OCI-LY3 (cell line): ENCODE measurements at regions not wholly inside any gene's neighbourhood (a gene's known extent, or its start where the extent isn't known, plus 50 kb on each side); places are given as distances from the start of the nearest gene placed in this dataset.

ENCODE experiments used
- H2AFZ ChIP-seq: fragments of 200-600, 300-600 bp; shearing (Covaris generic); 2 replicates; pipeline ENCODE4 v1.6.0; 2014; ENCODE audit warnings: antibody characterized with exemption, low read depth, low read length
- H3K27ac ChIP-seq: fragments of 200-600, 300-600 bp; sonication (generic); 2 replicates; pipeline ENCODE4 v1.5.1; 2014; ENCODE audit warnings: mild to moderate bottlenecking, low read length, moderate library complexity, mixed read lengths
- H3K27me3 ChIP-seq: fragments of 200-600, 300-600 bp; sonication (generic); 2 replicates; pipeline ENCODE4 v1.6.1; 2014; ENCODE audit warnings: low read depth, low read length, mixed read lengths
- H3K36me3 ChIP-seq: fragments of 200-600, 300-600 bp; sonication (generic); replicated peaks from 2 replicates; pipeline ENCODE3; 2014; ENCODE audit warnings: low read depth, low read length, mixed read lengths
- H3K4me1 ChIP-seq: fragments of 300-600, 200-600 bp; sonication (generic); 2 replicates; pipeline ENCODE4 v1.6.1; 2014; ENCODE audit warnings: low read length, mixed read lengths
- H3K4me2 ChIP-seq: fragments of 200-600, 300-600 bp; sonication (generic); 2 replicates; pipeline ENCODE4 v1.6.1; 2014; ENCODE audit warnings: low read length, mixed read lengths
- H3K4me3 ChIP-seq: fragments of 300-600, 200-600 bp; sonication (generic); 2 replicates; pipeline ENCODE4 v1.5.1; 2014; ENCODE audit warnings: antibody characterized with exemption, mild to moderate bottlenecking, low read length, moderate library complexity
- H3K79me2 ChIP-seq: fragments of 300-600, 200-600 bp; shearing (Covaris generic); 2 replicates; pipeline ENCODE4 v1.6.1; 2014; ENCODE audit warnings: mild to moderate bottlenecking, low read length, mixed read lengths
- H3K9ac ChIP-seq: fragments of 300-600, 200-600 bp; shearing (Covaris generic); 2 replicates; pipeline ENCODE4 v1.6.0; 2014; ENCODE audit warnings: mild to moderate bottlenecking, low read length, moderate library complexity
- H3K9me3 ChIP-seq: fragments of 200-600, 300-600 bp; shearing (Covaris generic); 2 replicates; pipeline ENCODE4 v1.6.1; 2014; ENCODE audit warnings: low read length, mixed read lengths; ENCODE audit not compliant: insufficient read depth
- H4K20me1 ChIP-seq: fragments of 200-600, 300-600 bp; sonication (generic); 2 replicates; pipeline ENCODE4 v1.6.1; 2016; ENCODE audit warnings: low read length, mixed read lengths; ENCODE audit not compliant: insufficient read depth
- EZH2phosphoT487 ChIP-seq: fragments of 200-600 bp; shearing (Covaris generic); IDR thresholded peaks from 2 replicates; pipeline ENCODE4 v1.6.1; 2018; ENCODE audit warnings: antibody characterized with exemption, mixed run types, low read depth
- TF ChIP-seq, protein P1 (sequence below): fragments of 200-600, 300-600 bp; sonication (generic); IDR thresholded peaks from 2 replicates; pipeline ENCODE4 v1.5.1; 2014; ENCODE audit warnings: antibody characterized with exemption, low read length, low read depth

DNA sequence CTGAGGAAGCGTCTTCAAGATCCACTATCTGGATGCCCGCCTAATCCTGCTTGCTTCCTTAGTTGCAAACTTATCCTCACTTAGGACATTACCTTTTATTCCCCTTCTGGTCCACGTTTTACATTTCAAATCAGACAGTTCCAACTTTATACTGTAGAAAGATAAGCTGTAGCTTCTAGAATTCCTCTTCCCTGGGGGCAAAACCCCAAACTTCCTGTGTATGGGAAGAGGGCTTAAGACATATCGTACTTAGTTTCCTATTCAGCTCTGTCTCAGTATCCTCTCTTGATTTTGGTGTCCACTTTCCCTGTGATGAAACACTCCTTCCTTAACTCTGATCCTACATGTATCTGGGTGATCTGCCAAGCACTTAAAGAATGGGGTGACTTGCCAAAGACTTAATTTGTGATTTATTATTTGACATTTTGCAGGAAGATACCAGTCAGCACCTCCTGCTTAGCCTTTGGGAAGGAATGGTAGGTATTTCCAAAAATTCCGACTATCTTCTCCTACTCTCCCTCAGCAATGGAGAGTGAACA lies 245.2 kb downstream of the CDCA7 start:
- no peaks in the 10 kb centered on the region for H3K4me1 ChIP-seq
- no peaks in the 10 kb centered on the region for H3K9me3 ChIP-seq
- H3K27me3 ChIP-seq, result peaks cover 4% of the 10 kb centered on the region; the same call in 1 of the 2 replicates
- no peaks in the 10 kb centered on the region for H3K79me2 ChIP-seq
- no peak overlapping the region for H3K4me2 ChIP-seq
- no peaks in the 10 kb centered on the region for H3K36me3 ChIP-seq
- H3K27ac ChIP-seq, result no peak overlapping the region
- no peak for TF ChIP-seq EZH2phosphoT487
- TF ChIP-seq, protein P1, sequence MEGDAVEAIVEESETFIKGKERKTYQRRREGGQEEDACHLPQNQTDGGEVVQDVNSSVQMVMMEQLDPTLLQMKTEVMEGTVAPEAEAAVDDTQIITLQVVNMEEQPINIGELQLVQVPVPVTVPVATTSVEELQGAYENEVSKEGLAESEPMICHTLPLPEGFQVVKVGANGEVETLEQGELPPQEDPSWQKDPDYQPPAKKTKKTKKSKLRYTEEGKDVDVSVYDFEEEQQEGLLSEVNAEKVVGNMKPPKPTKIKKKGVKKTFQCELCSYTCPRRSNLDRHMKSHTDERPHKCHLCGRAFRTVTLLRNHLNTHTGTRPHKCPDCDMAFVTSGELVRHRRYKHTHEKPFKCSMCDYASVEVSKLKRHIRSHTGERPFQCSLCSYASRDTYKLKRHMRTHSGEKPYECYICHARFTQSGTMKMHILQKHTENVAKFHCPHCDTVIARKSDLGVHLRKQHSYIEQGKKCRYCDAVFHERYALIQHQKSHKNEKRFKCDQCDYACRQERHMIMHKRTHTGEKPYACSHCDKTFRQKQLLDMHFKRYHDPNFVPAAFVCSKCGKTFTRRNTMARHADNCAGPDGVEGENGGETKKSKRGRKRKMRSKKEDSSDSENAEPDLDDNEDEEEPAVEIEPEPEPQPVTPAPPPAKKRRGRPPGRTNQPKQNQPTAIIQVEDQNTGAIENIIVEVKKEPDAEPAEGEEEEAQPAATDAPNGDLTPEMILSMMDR, result no peak
- H3K9ac ChIP-seq, result no peak overlapping the region
- H3K4me3 ChIP-seq, result no peak overlapping the region
- no peak overlapping the region for H2AFZ ChIP-seq
- no peaks in the 10 kb centered on the region for H4K20me1 ChIP-seq

DNA sequence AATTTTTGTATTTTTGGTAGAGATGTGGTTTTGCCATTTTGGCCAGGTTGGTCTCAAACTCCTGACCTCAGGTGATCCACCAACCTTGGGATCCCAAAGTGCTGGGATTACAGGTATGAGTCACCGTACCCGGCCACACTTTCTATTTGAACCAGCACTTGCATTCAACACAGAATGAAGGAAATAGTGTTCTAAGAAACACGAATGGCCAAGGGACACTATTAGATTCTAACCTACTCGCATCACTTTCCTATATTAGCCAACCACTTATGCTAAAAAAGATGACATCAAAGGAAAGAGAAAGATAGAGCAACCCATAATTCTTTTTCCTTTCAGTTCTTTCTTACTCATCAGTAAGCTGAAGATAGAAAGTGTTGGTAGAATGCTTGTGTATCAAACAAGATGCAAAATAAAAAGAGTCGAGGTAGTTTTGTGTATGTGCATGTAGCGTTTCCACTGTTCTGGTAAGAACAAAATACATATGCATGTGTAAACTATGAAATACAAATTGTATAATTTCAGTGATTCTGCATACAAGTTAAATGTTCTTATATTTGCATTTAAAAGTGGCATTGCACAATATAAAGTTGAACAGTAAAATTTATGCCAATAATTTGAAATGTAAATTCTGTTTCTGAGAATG lies 247.6 kb downstream of the CDCA7 start:
- no peak for TF ChIP-seq EZH2phosphoT487
- TF ChIP-seq, protein P1, result no peak
- H3K36me3 ChIP-seq, result no peaks in the 10 kb centered on the region
- H3K9ac ChIP-seq, result no peak overlapping the region
- no peak overlapping the region for H3K4me2 ChIP-seq
- no peak overlapping the region for H3K27ac ChIP-seq
- H3K27me3 ChIP-seq, result peaks cover 4% of the 10 kb centered on the region; the same call in 1 of the 2 replicates
- no peaks in the 10 kb centered on the region for H4K20me1 ChIP-seq
- no peaks in the 10 kb centered on the region for H3K4me1 ChIP-seq
- H3K9me3 ChIP-seq, result no peaks in the 10 kb centered on the region
- H3K4me3 ChIP-seq, result no peak overlapping the region
- H2AFZ ChIP-seq, result no peak overlapping the region
- H3K79me2 ChIP-seq, result no peaks in the 10 kb centered on the region

DNA sequence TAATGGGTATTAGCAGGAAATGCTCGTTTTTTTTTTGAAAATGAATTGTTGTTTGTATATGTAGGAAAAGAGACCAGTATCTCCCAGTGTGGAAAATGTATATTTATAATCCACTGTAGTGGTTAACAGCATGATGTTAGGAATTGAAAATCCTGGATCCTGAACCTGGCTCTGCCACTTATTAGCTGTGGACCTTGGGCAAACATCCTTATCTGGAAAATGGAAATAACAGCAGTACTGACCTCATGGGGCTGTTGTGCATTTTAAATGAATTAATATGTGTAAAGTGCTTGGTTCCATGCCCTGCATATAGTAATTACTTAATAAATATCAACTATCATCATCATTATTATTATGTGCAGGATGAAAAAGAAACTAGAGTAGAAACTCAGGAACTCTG lies 251.3 kb downstream of the CDCA7 start:
- no peaks in the 10 kb centered on the region for H3K9me3 ChIP-seq
- H3K79me2 ChIP-seq, result no peaks in the 10 kb centered on the region
- TF ChIP-seq, protein P1, result no peak
- TF ChIP-seq EZH2phosphoT487, result no peak
- no peak overlapping the region for H3K4me3 ChIP-seq
- H3K27me3 ChIP-seq, result no peaks in the 10 kb centered on the region
- H4K20me1 ChIP-seq, result no peaks in the 10 kb centered on the region
- no peak overlapping the region for H3K9ac ChIP-seq
- no peak overlapping the region for H3K4me2 ChIP-seq
- no peaks in the 10 kb centered on the region for H3K36me3 ChIP-seq
- no peak overlapping the region for H2AFZ ChIP-seq
- H3K4me1 ChIP-seq, result no peaks in the 10 kb centered on the region
- no peak overlapping the region for H3K27ac ChIP-seq

DNA sequence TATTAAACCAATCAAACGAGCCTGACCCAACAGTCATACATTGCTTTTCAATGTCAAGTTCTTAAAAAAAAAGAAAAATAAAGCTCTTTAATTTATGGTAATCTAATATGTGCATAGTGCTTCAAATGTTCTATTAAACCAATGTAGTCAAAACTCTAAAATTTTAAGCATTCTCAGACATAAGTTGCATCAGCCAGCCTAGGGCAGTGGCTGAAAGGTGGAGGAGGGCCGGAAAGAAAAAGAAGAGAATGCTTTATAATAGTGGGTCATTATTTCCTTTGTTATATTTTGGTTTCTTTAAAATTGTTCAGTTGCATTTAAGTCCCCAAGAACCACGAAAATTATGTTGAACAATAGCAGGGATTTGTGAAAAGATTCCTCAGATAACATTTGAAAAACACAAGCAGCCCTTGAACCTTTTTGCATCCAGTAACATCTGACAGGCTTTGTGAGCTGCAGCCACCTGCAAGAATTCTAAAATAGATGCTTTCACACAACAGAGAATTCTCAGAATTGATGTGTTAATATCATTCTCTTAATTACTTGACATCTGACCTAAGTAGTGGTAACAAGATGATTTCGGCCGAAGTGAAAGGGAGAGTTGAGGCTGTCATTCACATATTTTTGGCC lies 252.1 kb downstream of the CDCA7 start:
- Histone ChIP-seq H3K79me2 (no peaks in the 10 kb centered on the region), H2AFZ (no peak overlapping the region), H3K9me3 (no peaks in the 10 kb centered on the region), H3K4me2 (no peak overlapping the region), H3K36me3 (no peaks in the 10 kb centered on the region), H4K20me1 (no peaks in the 10 kb centered on the region), H3K27ac (no peak overlapping the region), H3K4me3 (no peak overlapping the region), H3K27me3 (no peaks in the 10 kb centered on the region), H3K4me1 (no peaks in the 10 kb centered on the region), H3K9ac (no peak overlapping the region)
- TF ChIP-seq EZH2phosphoT487, result no peak
- TF ChIP-seq, protein P1, result no peak
